ENCODE measurements at regions not wholly inside any gene's neighbourhood (a gene's known extent, or its start where the extent isn't known, plus 50 kb on each side); places are given as distances from the start of the nearest gene placed in this dataset.

- in situ Hi-C loops (cut with MboI; ENCODE audit: low sequenced_read_pairs), result no loop called here
- Histone ChIP-seq H2AK9ac (replicated peaks; ENCODE audit: low read depth, low read length, poor library complexity) (no peak overlapping the region), H3K4me3 (ENCODE audit: insufficient read depth, low read depth, low read length) (no peak overlapping the region), H3K18ac (ENCODE audit: low read depth, low read length) (no peak overlapping the region), H2AK5ac (ENCODE audit: low read depth, low read length) (no peak overlapping the region), H3K9me3 (ENCODE audit: control insufficient read depth, insufficient read depth, low read length) (no peaks in the 10 kb centered on the region), H3K4me2 (ENCODE audit: low read depth, low read length) (no peak overlapping the region), H3K27ac (ENCODE audit: insufficient read depth, low read length) (no peak overlapping the region), H3K23ac (ENCODE audit: low read depth, low read length) (no peak overlapping the region), H2BK15ac (ENCODE audit: low read depth, low read length) (no peak overlapping the region), H3K79me1 (ENCODE audit: low read depth in 1 of 2, low read length in 2 of 2) (no peaks in the 10 kb centered on the region), H2AFZ (replicated peaks; ENCODE audit: low read length, poor library complexity) (no peak overlapping the region), H2BK20ac (ENCODE audit: low read depth, low read length) (no peak overlapping the region), H4K20me1 (ENCODE audit: insufficient read depth, low read length) (no peaks in the 10 kb centered on the region), H2BK120ac (ENCODE audit: low read depth, low read length) (no peak overlapping the region), H3K9me1 (ENCODE audit: insufficient read depth, low read length) (no peaks in the 10 kb centered on the region), H4K8ac (ENCODE audit: low read depth in 2 of 2, low read length in 2 of 2) (no peak overlapping the region), H2BK5ac (ENCODE audit: low read depth, low read length, poor library complexity, severe bottlenecking) (no peak overlapping the region), H4K91ac (ENCODE audit: insufficient read depth, low read depth, low read length) (no peak overlapping the region), H3K14ac (replicated peaks; ENCODE audit: low read depth, low read length) (no peak overlapping the region), H3K56ac (ENCODE audit: extremely low read depth, insufficient read depth, low read length) (no peak overlapping the region), H3K9ac (ENCODE audit: low read depth, low read length) (no peak overlapping the region), H3K27me3 (ENCODE audit: control insufficient read depth, insufficient read depth, low read length) (no peaks in the 10 kb centered on the region), H3K4ac (ENCODE audit: low read depth, low read length) (no peak overlapping the region), H4K5ac (ENCODE audit: low read depth, low read length) (no peak overlapping the region), H3K36me3 (ENCODE audit: control insufficient read depth, insufficient read depth, low read length) (no peaks in the 10 kb centered on the region), H3K4me1 (ENCODE audit: control insufficient read depth, insufficient read depth, low read length) (no peaks in the 10 kb centered on the region)
- intact Hi-C loops (cut with micrococcal nuclease), result no loop called here
- DNase-seq (no peak), ATAC-seq (ENCODE audit: low read depth) (no peak)
- no TSS peak for BruUV-seq (replicated peaks)
- ChIA-PET CTCF (no interaction called here), POLR2A (ENCODE audit: unreplicated experiment) (no interaction called here)
- no peak for TF ChIP-seq NFE2L2 (IDR thresholded peaks at IDR 0.05; ENCODE audit: low read depth, low read length)
- TF ChIP-seq POLR2A (IDR thresholded peaks at IDR 0.05; ENCODE audit: low read depth, low read length), result no peak
- TF ChIP-seq MAFK (IDR thresholded peaks at IDR 0.05; ENCODE audit: low read depth, low read length), result no peak
- TF ChIP-seq CHD1 (IDR thresholded peaks at IDR 0.05; ENCODE audit: low read depth, low read length), result no peak
- no peak for TF ChIP-seq CEBPB (IDR thresholded peaks at IDR 0.05; ENCODE audit: low read depth, low read length)
- no peak for TF ChIP-seq MXI1 (IDR thresholded peaks at IDR 0.05; ENCODE audit: borderline replicate concordance, low read depth, low read length)
- no peak for TF ChIP-seq RAD21 (IDR thresholded peaks at IDR 0.05; ENCODE audit: low read length)
- TF ChIP-seq BHLHE40 (IDR thresholded peaks at IDR 0.05; ENCODE audit: low read depth, low read length), result no peak
- TF ChIP-seq MAZ (IDR thresholded peaks at IDR 0.05; ENCODE audit: borderline replicate concordance, low read depth, low read length), result no peak
- TF ChIP-seq FOS (IDR thresholded peaks at IDR 0.05; ENCODE audit: low read depth, low read length), result no peak
- no peak for TF ChIP-seq RFX5 (IDR thresholded peaks at IDR 0.05; ENCODE audit: low read depth, low read length)
- TF ChIP-seq CTCF (conservative IDR thresholded peaks at IDR 0.05; ENCODE audit: low read depth, low read length), result no peak
- TF ChIP-seq SMC3 (IDR thresholded peaks at IDR 0.05; ENCODE audit: low read depth, low read length), result no peak
- TF ChIP-seq ELK1 (IDR thresholded peaks at IDR 0.05; ENCODE audit: borderline replicate concordance, low read depth, low read length), result no peak
- no peak for TF ChIP-seq USF2 (IDR thresholded peaks at IDR 0.05; ENCODE audit: low read depth, low read length)
- TF ChIP-seq RCOR1 (IDR thresholded peaks at IDR 0.05; ENCODE audit: insufficient replicate concordance, low read length), result no peak
- no CpG with 5 or more reads among the region's 2 CpGs for WGBS, 2 experiments (ENCODE audit: extremely low coverage in 2 of 2, insufficient read length in 1 of 2)
- dilution Hi-C loops (cut with HindIII; ENCODE audit: low sequenced_read_pairs, unreplicated experiment), result no loop called here
These were observed 281.7 kb upstream of the MC4R start for GRCh38 chr18:60654298-60654697.

Measured in IMR-90 (cell line).